Fibroblast of the aortic adventitia (primary cell): ENCODE measurements at regions not wholly inside any gene's neighbourhood (a gene's known extent, or its start where the extent isn't known, plus 50 kb on each side); places are given as distances from the start of the nearest gene placed in this dataset.
"Not testable (repeated sequence)": the region's sequence is repeated elsewhere in the genome, so short reads cannot be mapped to it uniquely, and the experiment has no call there.

Source experiments
- DNase-seq: peaks from one replicate; pipeline ENCODE4 v3.0.0-alpha.2; 2010; ENCODE audit warnings: low read depth
- H3K4me3 ChIP-seq: 2 replicates; pipeline ENCODE4 v1.5.1; 2011; ENCODE audit warnings: low read depth, mild to moderate bottlenecking, control low read depth, low read length, moderate library complexity
- CTCF ChIP-seq: IDR thresholded peaks from 2 replicates; pipeline ENCODE4 v1.5.1; 2011; ENCODE audit warnings: mild to moderate bottlenecking, low read length, control low read depth, inconsistent platforms; ENCODE audit not compliant: insufficient read depth

GRCh38 chr6:19557191-19557590 is 280.0 kb upstream of the ID4 start:
- no peak for TF ChIP-seq CTCF
- no peak for DNase-seq
- no peak overlapping the region for H3K4me3 ChIP-seq

GRCh38 chr6:19558201-19558600 is 279.0 kb upstream of the ID4 start:
- TF ChIP-seq CTCF = no peak
- H3K4me3 ChIP-seq = no peak overlapping the region
- DNase-seq = no peak

GRCh38 chr6:19558934-19559333 is 278.2 kb upstream of the ID4 start:
- H3K4me3 ChIP-seq = no peak overlapping the region
- TF ChIP-seq CTCF = no peak

GRCh38 chr6:19562468-19562867 is 274.7 kb upstream of the ID4 start:
- no peak for TF ChIP-seq CTCF
- H3K4me3 ChIP-seq = no peak overlapping the region
- DNase-seq = no peak

More at GRCh38 chr6:19558934-19559333, 278.2 kb upstream of the ID4 start:
- DNase-seq = no peak

- no peak for TF ChIP-seq CTCF
- DNase-seq = no peak
- no peak overlapping the region for H3K4me3 ChIP-seq
Observed at GRCh38 chr6:19569563-19569962, 267.6 kb upstream of the ID4 start.

- DNase-seq = no peak
- TF ChIP-seq CTCF = no peak
- H3K4me3 ChIP-seq = no peak overlapping the region
Observed at GRCh38 chr6:19571176-19571575, 266.0 kb upstream of the ID4 start.

GRCh38 chr6:19578481-19578880 is 258.7 kb upstream of the ID4 start:
- no peak for TF ChIP-seq CTCF
- DNase-seq = peak; percentile 10
- H3K4me3 ChIP-seq = no peak overlapping the region

GRCh38 chr6:19584207-19584606 is 253.0 kb upstream of the ID4 start:
- not testable (repeated sequence) for DNase-seq, H3K4me3 ChIP-seq
